Nucleus accumbens (tissue), 56 donors: ENCODE measurements at regions not wholly inside any gene's neighbourhood (a gene's known extent, or its start where the extent isn't known, plus 50 kb on each side); places are given as distances from the start of the nearest gene placed in this dataset.

Source experiments
- DNase-seq, 56 donors: peaks; one replicate each; lab custom pipeline; 2025; lab: John Stamatoyannopoulos, UW

DNA sequence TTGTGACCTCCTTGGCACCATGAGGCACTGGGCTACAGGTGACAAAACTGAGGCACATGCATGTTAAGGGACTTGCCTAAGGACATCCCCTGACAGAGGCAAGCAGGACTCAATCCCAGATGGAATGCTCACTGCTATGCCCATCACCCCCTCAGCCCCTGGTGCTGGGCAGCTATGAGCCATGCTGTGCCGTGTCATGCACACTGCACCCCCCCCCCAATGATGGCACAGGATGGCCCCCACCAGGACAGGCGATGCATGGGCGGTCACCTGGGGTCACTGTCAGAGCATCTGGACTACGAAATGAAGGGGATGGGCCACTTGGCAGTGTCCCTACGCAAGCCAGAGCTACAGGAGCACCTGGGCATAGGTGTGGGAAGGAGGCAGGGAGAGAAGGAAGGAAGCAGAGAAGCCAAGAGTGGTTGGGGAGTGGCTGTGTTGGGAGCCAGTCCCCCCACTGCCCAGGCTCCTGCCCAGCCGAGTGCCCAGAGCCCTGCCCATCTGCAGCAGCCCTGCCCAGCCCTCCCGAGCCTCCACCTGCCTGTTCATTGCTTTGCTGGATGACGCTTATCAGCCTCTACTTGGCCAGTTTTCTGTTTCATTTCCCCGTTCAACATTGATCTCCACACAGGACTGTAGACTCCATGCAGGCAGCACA is 84.9 kb upstream of the DIO3 start:
- no peak for DNase-seq

DNA sequence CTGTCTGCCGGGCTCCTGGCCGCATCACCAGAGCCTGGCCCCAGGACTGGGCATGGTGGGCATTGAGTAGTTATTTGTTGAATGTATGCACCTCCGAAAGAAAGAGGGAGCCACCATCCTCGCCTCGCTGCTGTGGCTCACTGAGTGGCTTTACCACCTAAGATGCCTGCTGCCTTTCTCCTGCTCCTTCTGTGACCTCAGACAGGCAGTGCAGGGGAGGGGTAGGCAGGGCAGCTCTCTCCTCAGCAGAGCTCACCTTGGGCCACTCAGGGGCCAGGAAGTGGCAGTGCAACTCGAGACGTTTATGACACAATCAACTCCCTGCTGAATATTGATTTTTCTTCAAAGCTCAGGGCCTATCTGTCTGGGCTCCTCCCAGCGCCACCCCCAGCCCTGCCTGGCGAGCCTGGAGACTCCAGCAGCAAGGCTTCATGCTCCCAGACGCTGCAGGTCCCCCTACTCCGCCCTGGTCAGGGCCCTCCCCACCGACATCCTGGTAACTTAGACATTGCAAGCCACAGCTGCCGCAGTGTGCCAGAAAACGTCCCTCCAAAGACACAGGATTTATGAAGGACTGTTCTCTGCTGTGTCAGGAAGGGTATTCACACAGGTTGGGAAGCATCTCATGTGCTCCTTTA is 84.3 kb upstream of the DIO3 start:
- DNase-seq = no peak

DNA sequence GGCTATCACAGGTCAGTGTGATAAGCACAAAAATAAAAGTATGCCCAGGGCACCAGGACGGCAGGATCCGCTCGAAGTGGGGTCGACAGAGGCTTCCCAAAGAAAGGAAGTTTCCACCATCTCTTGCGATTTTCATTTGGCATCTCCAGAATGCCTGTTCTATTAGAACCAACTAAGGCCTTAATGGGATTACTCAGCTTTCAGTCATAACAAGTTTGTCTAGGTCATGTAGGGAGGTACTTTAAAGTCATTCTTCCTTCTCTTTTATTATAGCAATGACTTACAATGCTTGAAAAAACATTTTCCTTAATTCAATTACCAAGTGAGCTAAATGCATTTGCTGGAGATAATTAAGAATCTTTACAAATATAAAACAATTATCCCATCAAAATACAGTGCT is 83.6 kb upstream of the DIO3 start:
- DNase-seq = no peak

DNA sequence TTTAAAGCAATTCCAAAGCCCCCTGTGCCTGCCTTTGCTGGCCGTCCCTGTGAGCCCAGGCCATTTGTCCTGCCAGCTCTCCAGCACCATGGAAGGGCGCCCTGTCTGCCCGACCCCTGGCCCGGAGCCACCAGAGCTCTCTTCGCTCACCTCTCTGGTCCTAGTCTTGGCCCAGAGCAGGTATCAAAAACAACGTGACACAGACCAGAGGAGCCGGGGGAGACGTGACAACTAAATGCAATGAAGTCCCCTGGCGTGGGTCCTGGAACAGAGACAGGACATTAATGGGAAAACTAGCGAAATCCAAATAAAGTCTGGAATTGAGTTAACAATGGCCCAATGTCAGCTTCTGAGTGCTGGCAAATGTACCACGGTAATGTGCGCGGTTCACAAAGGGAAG is 83.2 kb upstream of the DIO3 start:
- no peak for DNase-seq

DNA sequence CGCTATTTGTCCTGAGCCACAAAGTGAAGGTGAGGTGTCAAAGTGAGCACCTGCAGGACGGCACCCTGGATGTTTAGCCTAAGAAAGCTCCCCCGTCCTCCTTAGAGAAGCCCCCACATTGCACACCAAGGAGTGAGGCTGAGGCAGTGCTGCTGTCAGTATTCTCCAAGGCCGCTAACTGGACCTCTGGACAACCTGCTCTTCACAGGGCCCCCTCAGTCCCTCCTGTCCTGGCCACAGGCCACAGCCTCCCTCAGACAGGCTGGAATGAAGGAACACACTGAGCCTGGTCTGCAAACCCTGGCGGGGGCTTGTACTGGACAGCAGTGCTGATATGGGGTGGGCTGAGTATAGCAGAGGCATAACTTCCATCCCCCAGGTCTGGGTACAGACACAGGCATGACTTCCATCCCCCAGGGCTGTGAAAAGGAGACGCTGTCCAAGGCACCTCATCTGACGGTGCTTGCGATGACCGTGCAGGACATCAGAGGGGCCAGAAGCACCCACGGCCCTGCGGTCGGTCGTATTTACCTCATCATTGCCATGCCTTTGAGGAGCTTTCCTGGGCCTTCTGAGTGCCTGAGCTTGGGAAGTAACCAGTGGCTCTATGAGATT is 82.4 kb upstream of the DIO3 start:
- DNase-seq = no peak

DNA sequence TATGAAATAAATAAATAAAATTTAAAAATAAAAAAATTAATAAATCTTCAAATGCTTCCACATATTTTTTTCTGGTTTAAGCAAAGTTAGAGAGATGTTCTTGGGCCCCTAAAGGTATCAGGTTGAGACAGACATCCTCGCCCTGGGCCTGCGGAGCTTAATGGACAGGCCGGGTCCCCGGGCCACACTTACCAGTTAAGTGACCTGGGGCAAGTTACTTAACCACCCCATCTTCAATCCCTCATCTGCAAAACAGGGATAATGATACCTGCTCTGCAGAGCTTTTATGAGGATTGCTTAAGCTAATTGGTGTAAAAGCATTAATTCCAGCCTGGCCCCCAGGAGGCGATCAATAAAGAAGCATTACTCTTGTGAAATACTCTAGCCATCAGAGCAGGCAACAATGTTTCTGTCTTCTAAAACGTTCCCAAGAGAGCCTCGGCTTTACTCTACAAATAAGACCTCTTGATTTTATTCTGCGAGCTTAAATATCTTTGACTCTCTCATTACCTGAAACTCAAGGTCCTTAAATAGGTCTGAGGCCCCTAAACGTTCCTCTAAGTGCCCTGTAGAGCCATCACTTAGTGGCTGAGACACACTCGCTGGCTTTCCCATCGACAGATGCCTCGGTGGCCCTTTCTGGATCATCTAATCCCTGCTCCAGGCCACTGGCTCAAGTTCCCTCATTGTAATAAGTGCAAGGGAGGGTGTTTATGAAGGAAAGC is 81.1 kb upstream of the DIO3 start:
- no peak for DNase-seq

DNA sequence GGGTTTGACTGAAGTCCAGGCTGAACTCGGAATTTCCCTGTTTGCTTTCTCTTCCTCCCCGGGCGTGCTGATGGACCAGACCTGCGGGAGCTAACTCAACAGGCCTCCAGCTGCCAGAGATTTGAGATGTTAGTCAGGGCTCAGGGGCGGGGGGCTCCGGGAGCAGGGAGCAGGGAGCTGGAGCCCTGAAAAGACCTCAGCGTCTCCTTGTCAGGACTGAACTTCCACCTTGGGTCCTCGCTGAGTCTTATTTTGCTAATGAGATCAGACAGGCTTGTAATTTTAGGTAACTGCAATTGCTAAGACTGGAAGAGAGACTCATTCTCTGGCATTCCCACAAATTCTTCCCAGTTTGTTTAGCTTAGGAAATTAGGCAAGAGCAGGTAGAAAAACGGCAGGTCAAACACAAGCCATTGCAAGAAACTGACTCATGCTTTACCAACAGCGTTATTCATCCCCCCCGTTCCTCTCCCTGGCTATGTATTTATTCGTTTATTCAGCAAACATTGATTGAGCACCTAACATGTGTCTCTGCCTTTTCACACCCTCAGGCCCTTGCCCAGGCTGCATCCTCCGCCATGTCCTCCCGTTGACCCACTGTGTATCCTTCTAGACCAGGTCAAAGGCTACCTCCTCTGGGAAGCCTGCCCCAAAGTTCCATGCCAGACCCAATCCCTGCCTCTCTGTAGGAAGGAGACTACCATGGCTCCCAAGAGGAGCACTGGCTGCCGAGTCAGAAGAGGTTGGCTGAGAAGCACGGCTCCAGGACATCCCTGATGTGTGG is 80.4 kb upstream of the DIO3 start:
- no peak for DNase-seq

DNA sequence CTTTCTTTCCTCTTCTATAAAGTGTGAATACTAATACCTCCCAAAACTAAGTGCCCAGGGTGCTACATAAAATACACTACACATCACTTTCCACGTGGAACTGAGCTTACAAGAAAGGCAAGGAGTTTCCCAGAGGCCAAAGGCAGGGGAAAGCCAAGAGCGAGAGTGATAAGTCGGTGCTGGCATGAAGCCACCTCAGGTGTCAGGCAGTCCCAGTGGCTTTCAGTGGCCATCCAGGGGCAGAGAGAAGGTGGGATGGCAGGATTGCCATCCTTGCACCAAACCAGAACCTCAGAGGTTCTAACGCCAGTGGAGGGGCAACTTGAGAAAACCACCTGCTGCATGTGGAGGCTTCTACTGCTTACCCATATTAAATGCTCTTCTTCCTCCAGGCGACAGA is 79.7 kb upstream of the DIO3 start:
- DNase-seq = no peak

DNA sequence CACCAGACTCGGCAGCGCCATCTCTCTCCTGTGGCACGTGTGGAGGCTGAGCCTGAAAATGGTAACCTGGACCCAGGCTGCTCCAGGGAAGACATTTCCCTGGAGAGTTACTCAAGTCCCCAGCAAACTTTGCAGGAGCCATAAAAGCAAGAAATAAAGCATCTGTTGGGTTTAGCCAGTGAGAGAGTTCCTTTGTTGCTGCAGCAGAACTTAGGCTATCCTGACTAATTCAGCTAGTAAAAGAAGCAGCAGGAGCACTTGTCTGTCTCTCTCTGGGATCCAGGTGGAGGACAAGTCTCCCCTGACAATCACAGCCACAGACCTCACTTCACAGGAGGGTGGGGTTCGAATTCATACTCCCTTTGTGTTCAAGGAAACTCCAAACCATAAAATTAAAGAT is 79.2 kb upstream of the DIO3 start:
- no peak for DNase-seq

DNA sequence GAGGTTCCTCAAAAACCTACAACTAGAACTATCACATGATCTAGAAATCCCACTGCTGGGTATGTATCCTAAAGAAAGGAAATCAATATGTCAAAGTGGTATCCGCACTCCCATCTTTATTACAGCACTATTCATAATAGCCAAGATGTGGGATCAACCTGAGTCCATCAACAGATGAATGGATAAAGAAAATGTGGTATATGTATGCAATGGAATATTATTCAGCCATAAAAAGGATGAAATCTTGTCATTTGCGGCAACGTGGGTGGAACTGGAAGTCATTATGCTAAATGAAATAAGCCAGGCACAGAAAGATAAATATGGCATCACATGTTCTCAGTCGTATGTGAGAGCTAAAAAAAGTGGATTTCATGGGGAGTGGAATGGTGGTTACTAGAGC is 77.5 kb upstream of the DIO3 start:
- no peak for DNase-seq

DNA sequence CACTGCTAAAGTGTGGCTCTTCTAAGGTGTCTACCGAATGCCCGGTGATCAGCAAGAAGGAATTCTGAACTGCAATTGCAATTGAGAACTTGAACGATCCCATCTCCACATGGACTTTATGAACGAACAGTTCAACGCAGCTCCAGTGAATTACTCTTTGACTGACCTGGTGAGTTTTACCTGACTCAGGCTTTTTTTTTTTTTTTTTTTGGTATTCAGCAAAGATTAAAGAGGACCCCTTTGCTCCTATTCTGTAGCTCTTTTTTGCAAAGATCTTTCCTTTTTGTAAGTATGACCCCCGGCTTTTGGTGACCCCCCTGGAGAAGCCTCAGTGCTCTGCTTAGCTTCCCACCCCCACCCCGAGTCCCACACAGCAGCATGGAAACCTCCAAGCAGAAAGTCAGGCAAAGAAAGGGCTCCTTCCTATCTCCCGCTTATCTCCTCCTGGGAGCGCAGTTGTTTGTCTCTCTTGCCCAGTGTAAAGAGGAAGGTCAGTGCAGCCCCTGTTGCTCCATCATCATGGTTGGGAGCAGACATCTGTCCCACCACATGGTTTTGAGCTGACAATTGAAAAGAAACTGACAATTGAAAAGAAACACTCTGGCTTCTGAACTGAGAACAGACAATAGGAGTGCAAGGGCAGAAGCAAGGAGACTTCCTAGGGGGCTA is 72.1 kb upstream of the DIO3 start:
- no peak for DNase-seq

DNA sequence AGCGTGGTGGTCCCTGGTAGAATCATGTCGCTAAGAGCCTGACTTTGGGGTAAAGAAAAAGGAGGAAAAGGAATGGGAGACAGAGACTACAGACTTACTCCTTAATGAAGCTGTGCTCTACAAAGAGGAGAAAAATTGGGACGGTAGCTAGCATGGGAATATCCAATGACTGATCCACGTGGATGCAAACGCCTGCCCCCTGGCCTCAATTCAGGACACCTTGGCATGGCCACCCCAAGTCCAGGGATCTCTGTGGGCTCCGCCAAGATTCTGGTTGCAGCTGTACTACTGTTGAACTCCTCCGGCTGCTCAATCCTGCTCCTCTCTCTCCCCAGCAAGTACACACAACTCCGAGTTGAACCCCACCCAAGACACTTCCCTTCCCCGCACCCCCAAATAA is 70.5 kb upstream of the DIO3 start:
- no peak for DNase-seq

DNA sequence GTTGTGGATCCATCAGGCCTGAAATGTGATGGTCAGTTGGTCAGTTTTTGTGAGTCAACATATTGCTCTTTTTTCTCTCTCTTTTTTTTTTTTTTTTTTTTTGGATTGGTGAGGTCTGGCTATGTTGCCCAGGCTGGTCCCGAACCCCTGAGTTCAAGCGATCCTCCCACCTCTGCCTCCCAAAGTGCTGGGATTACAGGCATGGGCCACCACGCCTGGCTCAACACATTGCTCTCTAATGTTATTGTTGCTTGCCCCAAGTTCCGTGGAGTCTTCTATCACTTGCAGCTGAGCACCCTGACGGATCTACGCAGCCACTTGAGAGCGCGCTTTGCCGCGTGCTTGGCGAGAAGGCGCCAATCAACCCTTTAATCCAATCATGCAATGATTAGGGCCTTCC is 69.5 kb upstream of the DIO3 start:
- no peak for DNase-seq

DNA sequence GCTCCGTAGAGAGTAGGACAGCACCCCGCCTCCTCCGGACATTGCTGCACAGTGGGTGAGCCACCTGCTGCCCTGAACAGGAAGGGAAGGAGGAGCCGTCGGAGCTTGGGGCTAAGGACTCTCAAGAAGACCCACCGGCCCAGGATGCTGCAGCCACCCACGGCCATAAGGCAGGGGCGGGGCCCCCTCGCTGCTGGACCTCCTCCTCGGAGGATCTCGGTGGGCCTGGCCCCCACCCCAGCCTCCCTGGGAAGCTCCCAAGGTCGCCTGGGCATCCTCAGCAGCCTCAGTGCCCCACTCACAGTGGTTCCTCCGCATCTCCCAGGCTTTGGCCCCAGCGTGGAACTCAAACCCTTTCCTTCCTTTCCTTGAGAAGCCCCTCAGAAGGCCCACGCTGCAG is 68.6 kb upstream of the DIO3 start:
- DNase-seq = no peak

DNA sequence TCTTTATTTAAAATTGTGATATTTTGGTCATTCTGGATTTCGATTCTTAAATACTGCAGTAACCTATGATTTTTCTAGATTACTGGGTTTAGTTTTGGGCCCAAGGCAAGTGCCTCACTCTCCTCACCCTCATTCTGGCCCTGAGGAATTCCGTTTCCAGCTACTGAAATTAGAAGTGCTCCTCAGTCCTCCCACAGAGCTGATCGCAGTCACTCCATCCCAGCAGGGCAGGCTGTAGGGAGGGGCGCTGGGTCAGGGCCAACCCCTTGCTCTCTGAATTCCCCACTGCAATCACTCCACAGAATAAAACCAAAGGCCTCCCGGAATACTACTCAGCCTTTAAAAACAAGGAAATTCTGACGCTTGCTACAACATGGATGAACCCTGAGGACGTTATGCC is 66.5 kb upstream of the DIO3 start:
- DNase-seq = no peak

DNA sequence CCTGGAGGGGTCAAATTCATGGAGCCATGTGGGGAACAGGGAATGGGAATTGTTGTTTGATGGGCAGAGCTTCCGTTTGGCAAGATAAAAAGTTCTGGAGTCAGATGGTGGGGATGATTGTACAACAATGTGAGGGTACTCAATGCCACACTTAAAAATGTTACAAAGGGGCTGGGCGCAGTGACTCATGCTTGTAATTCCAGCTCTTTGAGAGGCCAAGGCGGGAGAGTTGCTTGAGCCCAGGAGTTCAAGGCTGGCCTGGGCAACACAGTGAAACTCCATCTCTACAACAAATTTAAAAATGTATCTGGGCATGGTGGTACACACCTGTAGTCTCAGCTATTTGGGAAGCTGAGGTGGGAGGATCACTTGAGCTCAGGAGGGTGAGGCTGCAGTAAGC is 66.0 kb upstream of the DIO3 start:
- DNase-seq = no peak

DNA sequence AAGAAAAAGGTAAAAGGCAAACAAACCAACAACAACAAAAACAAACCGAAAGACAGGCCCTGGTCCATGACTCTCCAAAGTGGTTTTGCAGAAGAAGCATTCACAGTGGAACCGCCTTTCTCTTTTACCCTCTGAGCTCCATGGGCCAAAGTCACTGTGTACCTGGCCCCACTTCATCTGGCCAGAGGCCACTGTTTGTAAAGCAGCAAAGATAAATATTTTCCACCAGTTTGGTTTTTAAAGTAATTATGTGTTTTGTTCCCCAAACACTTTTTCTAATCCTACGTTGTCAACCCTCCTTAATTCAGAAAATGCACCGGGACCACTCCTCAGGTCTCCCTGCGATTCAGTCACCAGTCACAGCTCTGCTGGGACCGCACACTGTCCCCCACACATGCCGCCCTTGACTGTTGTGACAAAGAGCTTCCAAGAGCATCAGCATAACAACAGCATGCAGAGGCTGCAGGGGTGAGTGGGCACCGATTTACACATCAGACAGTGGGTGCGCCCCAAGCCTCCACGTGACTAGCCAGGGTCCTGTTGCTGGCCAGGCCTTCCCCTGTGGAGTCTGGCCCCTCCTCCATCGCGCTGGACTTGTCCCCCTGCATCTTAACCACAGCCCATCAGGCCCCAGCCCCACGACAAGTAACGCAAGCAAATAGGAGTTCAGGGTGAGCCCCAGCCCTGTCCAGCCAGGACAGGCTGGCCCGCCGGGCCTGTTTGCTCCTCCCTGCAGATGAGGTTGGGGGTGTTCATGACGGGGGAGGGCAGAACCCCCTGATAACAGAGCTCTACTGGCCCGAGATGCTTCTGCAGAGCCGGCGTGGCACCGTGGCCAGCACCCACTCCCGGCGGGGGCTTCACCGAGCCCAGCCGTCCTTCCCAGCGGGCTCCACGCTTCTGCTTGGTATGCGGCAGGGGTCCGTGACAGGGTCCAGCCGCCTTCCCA is 65.2 kb upstream of the DIO3 start:
- peak in 6 of 56 donors; percentile 48 to 66 (median 53) for DNase-seq

DNA sequence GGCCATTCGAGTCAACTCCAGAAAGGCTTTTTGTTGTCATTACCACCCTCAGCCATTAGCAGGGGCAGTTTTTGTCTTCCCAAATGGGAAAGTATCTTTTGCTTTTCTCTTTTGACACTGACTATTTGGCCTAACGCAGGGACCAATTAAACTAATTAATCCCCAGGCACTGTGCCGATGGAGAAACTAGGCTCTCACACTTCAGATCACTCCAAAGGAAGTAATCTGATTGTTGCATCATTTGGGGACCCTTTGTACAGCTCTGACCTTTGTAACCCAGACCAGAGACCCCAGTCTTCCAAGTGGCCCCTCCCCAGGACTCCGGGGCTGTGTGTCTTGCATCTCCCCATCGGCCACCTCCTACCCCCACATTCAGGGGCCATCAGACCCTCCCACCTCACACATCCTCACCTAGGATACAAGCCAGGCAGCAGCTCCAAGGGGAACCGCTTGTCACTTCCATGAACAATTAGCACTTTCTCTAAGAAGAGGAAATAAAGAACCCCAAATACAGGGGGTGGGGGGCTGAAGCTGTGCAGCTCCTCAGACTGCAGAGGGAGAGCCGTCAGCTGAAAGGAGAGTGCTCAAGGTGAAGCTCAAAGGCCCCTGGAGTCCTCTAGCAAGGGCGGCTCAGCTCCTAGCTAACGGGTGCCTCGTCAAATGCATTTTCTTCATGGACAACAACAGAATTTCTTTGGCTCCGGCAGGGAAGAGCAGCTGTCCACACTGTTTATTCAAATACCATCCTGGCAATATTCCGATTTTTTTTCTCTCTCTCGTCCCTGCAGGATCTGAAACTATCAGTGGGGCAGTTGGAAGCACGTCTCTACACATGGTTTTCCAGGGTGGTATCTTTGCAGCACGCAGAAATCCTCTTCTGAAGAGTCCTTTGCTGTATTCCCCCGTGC is 64.3 kb upstream of the DIO3 start:
- peak in 2 of 56 donors; percentile 45 to 52 for DNase-seq
